K562 (cell line): ENCODE measurements at regions not wholly inside any gene's neighbourhood (a gene's known extent, or its start where the extent isn't known, plus 50 kb on each side); places are given as distances from the start of the nearest gene placed in this dataset.

Experiments
- CCNT2 ChIP-seq: IDR thresholded peaks from 2 replicates; pipeline ENCODE4 v1.6.1; 2011; ENCODE audit warnings: borderline replicate concordance, low read depth, mild to moderate bottlenecking, moderate library complexity, mixed read lengths, low read length; ENCODE audit not compliant: insufficient read length; ENCODE audit errors: extremely low read depth
- DPF2 ChIP-seq: fragments of 450-650 bp; IDR thresholded peaks from 2 replicates; pipeline ENCODE4 v1.6.1; 2016
- FOXP1 ChIP-seq: sonication (generic); formaldehyde crosslinking; IDR thresholded peaks from 2 replicates; pipeline ENCODE4 v1.8.0; 2022; ENCODE audit warnings: mild to moderate bottlenecking, missing genetic modification reagents
- GABPB2 ChIP-seq: fragments of 250-450 bp; sonication (Bioruptor Pico); conservative IDR thresholded peaks from 2 replicates; pipeline ENCODE4 v1.5.1; 2021; ENCODE audit warnings: mild to moderate bottlenecking
- NFRKB ChIP-seq: fragments of 450-650 bp; IDR thresholded peaks from 2 replicates; pipeline ENCODE4 v1.6.1; 2016; ENCODE audit warnings: low read depth
- POLR2A ChIP-seq: fragments of 450-650 bp; conservative IDR thresholded peaks from 2 replicates; pipeline ENCODE4 v1.6.1; 2016
- SIN3A ChIP-seq, 2 experiments: fragments of 150-350 bp in 1 of 2; IDR thresholded peaks; 2 replicates each; pipeline ENCODE4 v1.6.1; 2011 to 2016; ENCODE audit warnings: borderline replicate concordance in 2 of 2, low read depth in 2 of 2, low read length in 2 of 2, mild to moderate bottlenecking in 2 of 2, moderate library complexity in 2 of 2; ENCODE audit not compliant: control insufficient read depth in 1 of 2
- ZNF232 ChIP-seq: sonication (generic); formaldehyde crosslinking; IDR thresholded peaks from 2 replicates; pipeline ENCODE4 v1.8.0; 2022; ENCODE audit warnings: mild to moderate bottlenecking, missing genetic modification reagents
- TF ChIP-seq, protein P1 (sequence below): fragments of 450-650 bp; IDR thresholded peaks from 2 replicates; pipeline ENCODE4 v1.7.0; 2016; ENCODE audit warnings: borderline replicate concordance
- TF ChIP-seq, protein P2 (sequence below), 2 experiments: fragments of 450-650 bp in 1 of 2; IDR thresholded peaks; 2 replicates each; pipeline ENCODE4 v1.6.1; 2011 to 2017; ENCODE audit warnings: low read depth in 2 of 2, antibody characterized with exemption in 1 of 2, borderline replicate concordance in 1 of 2, low read length in 1 of 2, mild to moderate bottlenecking in 1 of 2, mixed read lengths in 1 of 2; ENCODE audit not compliant: control insufficient read depth in 1 of 2
- TF ChIP-seq, protein P3 (sequence below): sonication (generic); formaldehyde crosslinking; IDR thresholded peaks from 2 replicates; pipeline ENCODE4 v1.8.0; 2022; ENCODE audit warnings: mild to moderate bottlenecking, missing genetic modification reagents
- TF ChIP-seq, protein P4 (sequence below), 3 experiments: IDR thresholded peaks in 2 of 3; conservative IDR thresholded peaks in 1 of 3; 2 replicates each; pipeline ENCODE4 v1.5.1; 2011 to 2012; ENCODE audit warnings: low read length in 3 of 3, mild to moderate bottlenecking in 3 of 3, control low read depth in 2 of 3, improper control_type of control experiment in 1 of 3, inconsistent platforms in 1 of 3, low read depth in 1 of 3, mixed read lengths in 1 of 3, moderate library complexity in 1 of 3; ENCODE audit not compliant: insufficient read depth in 2 of 3
- TF ChIP-seq, protein P5 (sequence below), 2 experiments: fragments of 150-350 bp in 1 of 2; IDR thresholded peaks; 2 replicates each; pipeline ENCODE4 v1.6.1; 2012 to 2016; ENCODE audit warnings: low read depth in 2 of 2, low read length in 2 of 2, mild to moderate bottlenecking in 1 of 2, moderate library complexity in 1 of 2

DNA sequence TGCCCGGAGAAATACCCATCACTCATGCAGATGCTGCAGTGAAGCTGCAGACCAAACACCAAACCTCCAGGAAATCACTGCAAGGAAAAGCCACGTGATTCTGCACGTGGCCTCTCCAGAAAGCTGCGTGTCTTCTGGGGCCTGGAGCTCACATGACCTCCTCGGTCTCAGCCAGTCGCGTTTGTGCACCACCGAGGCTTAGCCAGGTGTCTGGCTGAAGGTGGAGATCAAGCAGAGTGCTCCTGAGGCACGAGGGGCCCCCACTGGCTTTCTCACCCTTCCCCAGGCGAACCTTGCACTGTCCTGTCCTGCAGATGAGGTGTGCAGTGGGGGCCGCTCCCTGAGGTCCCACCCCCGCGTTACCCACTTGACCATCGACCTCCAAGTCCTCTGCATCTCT lies 257.3 kb downstream of the RBFOX3 start:
- TF ChIP-seq, protein P1, sequence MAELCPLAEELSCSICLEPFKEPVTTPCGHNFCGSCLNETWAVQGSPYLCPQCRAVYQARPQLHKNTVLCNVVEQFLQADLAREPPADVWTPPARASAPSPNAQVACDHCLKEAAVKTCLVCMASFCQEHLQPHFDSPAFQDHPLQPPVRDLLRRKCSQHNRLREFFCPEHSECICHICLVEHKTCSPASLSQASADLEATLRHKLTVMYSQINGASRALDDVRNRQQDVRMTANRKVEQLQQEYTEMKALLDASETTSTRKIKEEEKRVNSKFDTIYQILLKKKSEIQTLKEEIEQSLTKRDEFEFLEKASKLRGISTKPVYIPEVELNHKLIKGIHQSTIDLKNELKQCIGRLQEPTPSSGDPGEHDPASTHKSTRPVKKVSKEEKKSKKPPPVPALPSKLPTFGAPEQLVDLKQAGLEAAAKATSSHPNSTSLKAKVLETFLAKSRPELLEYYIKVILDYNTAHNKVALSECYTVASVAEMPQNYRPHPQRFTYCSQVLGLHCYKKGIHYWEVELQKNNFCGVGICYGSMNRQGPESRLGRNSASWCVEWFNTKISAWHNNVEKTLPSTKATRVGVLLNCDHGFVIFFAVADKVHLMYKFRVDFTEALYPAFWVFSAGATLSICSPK, result no peak
- TF ChIP-seq GABPB2 (CRISPR knock-in tag) (no peak), SIN3A (IDR thresholded peaks at IDR 0.05; ENCODE audit: borderline replicate concordance in 2 of 2, control insufficient read depth in 1 of 2, low read depth in 2 of 2, low read length in 2 of 2) (no peak), CCNT2 (no peak), DPF2 (no peak), FOXP1 (no peak), POLR2A (no peak), ZNF232 (CRISPR knock-in tag) (no peak), NFRKB (no peak)
- TF ChIP-seq, protein P2, sequence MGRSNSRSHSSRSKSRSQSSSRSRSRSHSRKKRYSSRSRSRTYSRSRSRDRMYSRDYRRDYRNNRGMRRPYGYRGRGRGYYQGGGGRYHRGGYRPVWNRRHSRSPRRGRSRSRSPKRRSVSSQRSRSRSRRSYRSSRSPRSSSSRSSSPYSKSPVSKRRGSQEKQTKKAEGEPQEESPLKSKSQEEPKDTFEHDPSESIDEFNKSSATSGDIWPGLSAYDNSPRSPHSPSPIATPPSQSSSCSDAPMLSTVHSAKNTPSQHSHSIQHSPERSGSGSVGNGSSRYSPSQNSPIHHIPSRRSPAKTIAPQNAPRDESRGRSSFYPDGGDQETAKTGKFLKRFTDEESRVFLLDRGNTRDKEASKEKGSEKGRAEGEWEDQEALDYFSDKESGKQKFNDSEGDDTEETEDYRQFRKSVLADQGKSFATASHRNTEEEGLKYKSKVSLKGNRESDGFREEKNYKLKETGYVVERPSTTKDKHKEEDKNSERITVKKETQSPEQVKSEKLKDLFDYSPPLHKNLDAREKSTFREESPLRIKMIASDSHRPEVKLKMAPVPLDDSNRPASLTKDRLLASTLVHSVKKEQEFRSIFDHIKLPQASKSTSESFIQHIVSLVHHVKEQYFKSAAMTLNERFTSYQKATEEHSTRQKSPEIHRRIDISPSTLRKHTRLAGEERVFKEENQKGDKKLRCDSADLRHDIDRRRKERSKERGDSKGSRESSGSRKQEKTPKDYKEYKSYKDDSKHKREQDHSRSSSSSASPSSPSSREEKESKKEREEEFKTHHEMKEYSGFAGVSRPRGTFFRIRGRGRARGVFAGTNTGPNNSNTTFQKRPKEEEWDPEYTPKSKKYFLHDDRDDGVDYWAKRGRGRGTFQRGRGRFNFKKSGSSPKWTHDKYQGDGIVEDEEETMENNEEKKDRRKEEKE (IDR thresholded peaks at IDR 0.05; ENCODE audit: borderline replicate concordance in 1 of 2, control insufficient read depth in 1 of 2, low read depth in 2 of 2, low read length in 1 of 2), result no peak
- TF ChIP-seq, protein P3, sequence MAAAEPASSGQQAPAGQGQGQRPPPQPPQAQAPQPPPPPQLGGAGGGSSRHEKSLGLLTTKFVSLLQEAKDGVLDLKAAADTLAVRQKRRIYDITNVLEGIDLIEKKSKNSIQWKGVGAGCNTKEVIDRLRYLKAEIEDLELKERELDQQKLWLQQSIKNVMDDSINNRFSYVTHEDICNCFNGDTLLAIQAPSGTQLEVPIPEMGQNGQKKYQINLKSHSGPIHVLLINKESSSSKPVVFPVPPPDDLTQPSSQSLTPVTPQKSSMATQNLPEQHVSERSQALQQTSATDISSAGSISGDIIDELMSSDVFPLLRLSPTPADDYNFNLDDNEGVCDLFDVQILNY, result no peak
- TF ChIP-seq, protein P4, sequence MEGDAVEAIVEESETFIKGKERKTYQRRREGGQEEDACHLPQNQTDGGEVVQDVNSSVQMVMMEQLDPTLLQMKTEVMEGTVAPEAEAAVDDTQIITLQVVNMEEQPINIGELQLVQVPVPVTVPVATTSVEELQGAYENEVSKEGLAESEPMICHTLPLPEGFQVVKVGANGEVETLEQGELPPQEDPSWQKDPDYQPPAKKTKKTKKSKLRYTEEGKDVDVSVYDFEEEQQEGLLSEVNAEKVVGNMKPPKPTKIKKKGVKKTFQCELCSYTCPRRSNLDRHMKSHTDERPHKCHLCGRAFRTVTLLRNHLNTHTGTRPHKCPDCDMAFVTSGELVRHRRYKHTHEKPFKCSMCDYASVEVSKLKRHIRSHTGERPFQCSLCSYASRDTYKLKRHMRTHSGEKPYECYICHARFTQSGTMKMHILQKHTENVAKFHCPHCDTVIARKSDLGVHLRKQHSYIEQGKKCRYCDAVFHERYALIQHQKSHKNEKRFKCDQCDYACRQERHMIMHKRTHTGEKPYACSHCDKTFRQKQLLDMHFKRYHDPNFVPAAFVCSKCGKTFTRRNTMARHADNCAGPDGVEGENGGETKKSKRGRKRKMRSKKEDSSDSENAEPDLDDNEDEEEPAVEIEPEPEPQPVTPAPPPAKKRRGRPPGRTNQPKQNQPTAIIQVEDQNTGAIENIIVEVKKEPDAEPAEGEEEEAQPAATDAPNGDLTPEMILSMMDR (IDR thresholded peaks at IDR 0.05 in 2 of 3, conservative IDR thresholded peaks at IDR 0.05 in 1 of 3; ENCODE audit: insufficient read depth in 2 of 3, low read depth in 1 of 3, low read length in 3 of 3), result no peak
- TF ChIP-seq, protein P5, sequence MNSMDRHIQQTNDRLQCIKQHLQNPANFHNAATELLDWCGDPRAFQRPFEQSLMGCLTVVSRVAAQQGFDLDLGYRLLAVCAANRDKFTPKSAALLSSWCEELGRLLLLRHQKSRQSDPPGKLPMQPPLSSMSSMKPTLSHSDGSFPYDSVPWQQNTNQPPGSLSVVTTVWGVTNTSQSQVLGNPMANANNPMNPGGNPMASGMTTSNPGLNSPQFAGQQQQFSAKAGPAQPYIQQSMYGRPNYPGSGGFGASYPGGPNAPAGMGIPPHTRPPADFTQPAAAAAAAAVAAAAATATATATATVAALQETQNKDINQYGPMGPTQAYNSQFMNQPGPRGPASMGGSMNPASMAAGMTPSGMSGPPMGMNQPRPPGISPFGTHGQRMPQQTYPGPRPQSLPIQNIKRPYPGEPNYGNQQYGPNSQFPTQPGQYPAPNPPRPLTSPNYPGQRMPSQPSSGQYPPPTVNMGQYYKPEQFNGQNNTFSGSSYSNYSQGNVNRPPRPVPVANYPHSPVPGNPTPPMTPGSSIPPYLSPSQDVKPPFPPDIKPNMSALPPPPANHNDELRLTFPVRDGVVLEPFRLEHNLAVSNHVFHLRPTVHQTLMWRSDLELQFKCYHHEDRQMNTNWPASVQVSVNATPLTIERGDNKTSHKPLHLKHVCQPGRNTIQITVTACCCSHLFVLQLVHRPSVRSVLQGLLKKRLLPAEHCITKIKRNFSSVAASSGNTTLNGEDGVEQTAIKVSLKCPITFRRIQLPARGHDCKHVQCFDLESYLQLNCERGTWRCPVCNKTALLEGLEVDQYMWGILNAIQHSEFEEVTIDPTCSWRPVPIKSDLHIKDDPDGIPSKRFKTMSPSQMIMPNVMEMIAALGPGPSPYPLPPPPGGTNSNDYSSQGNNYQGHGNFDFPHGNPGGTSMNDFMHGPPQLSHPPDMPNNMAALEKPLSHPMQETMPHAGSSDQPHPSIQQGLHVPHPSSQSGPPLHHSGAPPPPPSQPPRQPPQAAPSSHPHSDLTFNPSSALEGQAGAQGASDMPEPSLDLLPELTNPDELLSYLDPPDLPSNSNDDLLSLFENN (IDR thresholded peaks at IDR 0.05; ENCODE audit: low read depth in 2 of 2, low read length in 2 of 2), result no peak
